ENCODE measurements at regions not wholly inside any gene's neighbourhood (a gene's known extent, or its start where the extent isn't known, plus 50 kb on each side); places are given as distances from the start of the nearest gene placed in this dataset.
A peak's percentile ranks its signal among the peaks of the same experiment; 100 is the strongest.

DNA sequence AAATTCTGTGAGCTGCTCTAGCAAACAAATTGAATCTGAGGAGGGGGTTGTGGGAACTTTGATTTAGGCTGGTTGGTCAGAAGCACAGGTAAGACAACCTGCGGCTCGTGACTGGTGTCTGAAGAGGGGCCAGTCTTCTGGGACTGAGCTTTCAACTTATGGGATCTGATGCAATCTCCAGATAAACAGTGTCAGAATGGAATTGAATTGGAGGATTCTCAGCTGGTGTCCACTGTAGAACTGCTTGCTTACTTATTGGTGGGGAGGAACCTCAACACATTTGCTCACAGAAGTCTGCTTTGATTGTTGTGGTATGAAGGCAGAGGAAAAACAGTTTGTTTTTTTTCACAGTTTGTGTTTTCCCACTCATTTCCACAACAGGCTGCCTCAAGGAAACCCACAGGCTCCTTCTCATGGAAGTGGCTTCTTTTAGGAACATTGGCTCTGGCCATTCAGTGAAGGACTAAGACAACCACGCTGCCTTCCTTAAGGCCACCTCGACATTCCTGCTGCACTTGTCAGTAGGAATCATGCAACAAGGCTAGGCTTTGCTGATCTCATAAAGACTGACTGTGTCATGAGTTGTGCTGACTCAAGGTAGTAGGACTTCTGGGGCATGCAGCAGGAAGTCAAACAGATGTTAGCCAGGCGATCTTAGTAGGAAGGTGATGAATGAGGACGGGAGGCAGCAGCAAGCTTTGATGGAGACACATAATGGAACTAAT, 104.7 kb downstream of the TSN start:
- FAIRE-seq (no peak), DNase-seq (ENCODE audit: insufficient read length, low spot score) (no peak)

DNA sequence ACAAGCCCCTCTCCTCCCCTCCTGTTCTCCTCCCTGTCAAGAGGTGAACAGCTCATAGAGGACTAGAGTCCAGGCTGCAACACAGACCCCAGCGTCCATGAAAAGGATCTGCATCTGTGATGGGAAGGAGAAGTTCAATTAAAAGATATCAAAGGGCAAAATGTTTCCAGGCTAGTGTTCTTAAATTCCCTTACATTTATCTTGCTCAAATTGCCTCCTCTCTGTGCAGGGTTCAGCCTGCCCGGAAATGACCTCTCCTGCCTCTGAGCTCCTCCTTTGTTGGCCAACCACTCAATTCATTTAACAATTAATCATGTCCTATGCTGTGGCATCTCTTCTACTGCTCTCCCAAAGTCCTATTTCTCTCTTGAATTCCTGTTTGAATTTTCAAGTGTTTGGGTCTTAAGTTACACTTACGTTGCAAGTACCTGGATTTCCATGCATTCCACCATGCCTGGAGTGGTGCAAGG, 105.3 kb downstream of the TSN start:
- FAIRE-seq, result no peak
- no peak for DNase-seq (ENCODE audit: insufficient read length, low spot score)

DNA sequence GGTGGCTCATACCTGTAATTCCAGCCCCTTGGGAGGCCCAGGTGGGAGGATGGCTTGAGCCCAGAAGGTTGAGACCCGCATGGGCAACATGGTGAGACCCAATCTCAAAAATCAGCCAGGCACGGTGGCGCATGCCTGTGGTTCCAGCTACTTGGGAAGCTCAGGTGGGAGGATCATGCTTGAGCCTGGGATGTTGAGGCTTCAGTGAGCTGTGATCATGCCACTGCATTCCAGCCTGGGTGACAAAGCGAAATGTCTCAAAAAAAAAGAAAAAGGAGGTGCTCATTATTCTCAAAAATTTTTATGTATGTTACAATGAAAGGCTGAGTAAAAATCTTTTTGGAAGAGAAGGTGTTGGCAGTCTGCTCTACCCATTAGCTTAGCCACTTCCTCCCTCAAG, 106.8 kb downstream of the TSN start:
- DNase-seq (ENCODE audit: insufficient read length, low spot score), result no peak
- FAIRE-seq, result no peak

DNA sequence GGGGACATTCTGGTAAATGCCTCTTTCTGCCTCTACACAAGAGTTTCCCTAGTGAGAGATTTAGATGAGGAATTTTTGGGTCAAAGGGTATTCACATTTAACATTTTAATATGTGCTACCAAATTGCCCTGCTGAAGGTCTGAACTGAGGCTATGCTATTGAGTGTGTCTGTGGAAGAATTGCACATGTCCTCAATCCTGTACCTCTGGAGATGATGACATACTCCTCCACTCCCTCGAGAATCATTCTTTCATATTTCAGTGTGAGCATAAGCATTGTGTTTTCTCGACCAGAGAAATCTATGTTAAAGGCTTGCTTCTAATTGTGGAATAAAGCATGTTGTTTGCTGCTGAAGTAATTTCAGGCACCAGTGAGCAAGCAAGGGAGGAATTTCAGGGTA, 110.5 kb downstream of the TSN start:
- no peak for DNase-seq (ENCODE audit: insufficient read length, low spot score)
- no peak for FAIRE-seq

DNA sequence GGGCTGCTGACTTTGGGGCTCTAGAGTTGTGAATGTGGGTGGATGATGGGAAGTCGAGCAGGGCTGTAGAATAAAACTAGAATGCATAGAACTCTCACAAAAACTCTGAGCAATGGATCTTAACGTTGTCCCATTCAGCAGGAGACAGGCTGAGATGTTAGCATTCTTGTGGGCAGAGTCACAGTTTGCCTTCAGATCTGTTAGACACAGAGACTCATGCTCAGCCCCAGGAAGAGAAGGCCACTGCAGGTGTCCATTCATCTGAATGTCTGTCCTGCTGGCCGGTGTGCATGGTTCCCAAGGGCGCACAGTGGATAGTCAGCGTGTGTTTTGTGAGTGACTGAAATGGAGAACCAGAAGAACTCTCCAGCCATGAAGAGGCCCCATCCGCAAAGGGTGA, 111.3 kb downstream of the TSN start:
- FAIRE-seq (no peak), DNase-seq (ENCODE audit: insufficient read length, low spot score) (no peak)

DNA sequence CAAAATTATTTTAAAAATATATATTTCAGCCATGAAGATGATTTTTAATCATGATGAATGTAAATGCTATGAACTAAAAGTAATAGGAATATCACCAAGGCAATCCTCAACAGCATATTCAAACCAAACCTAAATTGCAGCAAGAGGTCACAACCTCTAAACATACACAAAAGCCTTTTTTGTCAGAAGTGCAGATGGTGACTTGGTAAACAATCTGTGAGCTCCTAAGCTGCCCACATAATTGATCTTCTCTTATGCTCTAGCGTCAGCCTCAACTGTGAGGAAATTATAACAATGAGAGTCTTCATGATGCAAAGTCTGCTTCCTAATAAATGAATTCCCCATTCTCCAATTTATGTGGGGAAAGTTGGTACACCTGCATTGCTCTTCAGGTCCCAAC, 113.2 kb downstream of the TSN start:
- FAIRE-seq (no peak), DNase-seq (ENCODE audit: insufficient read length, low spot score) (no peak)

DNA sequence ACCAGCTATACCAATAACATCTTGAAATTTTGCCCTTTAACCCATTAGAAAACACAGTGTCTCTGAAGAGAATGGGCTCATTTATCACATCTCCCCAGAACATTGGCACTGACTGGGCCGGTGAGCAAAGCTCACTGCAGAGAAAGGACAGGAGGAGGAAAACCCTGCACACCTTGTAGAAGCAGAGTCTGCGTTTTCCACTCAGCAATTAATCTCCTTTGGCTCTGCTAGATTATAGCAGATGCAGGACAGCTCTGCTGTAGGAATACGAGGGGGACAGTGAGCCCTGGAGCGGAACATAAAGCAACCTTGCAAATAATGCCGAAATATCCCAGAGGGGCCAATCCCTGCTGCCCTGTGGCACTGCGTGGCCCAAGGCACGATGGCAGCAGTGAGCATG, 113.9 kb downstream of the TSN start:
- no peak for FAIRE-seq

DNA sequence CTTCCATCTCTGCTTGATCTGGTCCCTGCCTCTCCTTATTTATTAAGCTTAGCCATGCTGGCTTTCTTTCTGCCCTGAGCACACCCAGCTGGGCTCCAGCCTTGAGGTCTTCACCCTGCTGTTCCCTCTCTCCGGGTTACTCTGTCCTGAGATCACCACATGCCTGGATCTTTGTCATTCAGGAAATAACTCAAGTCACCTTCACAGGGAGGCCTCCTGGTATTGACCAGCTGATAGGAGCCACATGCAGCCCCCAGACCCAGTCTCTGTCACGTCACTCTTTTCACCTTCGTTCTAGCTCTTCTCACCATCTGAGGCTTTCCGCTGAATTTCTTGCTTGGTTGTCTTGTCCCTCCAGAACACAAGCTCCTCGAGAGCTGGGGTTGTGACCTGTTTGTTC, 114.4 kb downstream of the TSN start:
- DNase-seq (ENCODE audit: insufficient read length, low spot score), result no peak
- FAIRE-seq, result no peak

More for the DNA sequence above, 113.9 kb downstream of the TSN start:
- no peak for DNase-seq (ENCODE audit: insufficient read length, low spot score)

DNA sequence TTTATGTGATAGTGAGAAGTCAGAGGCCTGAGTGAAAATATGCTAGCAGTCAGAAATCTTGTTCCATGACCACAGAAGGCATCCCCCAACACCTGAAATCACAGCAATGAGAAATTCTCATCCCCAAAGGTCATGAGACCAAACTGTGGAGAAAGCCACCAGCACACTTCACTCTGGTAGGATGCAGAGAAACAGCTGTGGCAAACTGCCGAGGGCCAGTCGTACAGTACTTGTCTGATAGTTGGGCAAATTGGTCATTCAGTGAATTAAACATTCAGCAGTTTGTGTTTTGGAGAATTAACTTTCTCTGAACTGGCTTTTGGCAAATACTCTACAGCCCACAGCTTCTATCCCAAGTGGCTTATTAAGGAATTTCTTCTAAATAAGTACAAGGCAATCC, 117.2 kb downstream of the TSN start:
- DNase-seq (ENCODE audit: insufficient read length, low spot score) (no peak), FAIRE-seq (no peak)

DNA sequence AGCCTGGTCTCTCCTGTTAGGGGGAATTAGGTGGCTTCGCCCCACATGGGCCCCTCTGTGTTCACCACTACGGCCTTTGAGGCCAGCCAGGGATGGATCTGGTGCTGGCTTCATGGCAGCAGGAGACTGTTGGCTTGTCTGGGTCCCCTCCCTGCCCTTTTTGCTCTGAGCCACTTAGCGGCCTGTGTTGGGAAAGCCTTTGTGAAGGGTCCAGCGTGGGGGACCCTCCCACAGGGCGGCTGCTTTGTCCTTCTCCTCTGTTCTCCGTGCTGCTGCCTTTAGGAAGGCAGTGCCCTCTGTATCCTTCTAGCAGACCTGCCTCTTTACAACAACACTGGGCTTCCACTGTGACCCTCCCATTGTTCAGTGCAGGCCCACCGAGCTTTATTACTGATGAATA, 118.4 kb downstream of the TSN start:
- no peak for DNase-seq (ENCODE audit: insufficient read length, low spot score)
- FAIRE-seq, result no peak

DNA sequence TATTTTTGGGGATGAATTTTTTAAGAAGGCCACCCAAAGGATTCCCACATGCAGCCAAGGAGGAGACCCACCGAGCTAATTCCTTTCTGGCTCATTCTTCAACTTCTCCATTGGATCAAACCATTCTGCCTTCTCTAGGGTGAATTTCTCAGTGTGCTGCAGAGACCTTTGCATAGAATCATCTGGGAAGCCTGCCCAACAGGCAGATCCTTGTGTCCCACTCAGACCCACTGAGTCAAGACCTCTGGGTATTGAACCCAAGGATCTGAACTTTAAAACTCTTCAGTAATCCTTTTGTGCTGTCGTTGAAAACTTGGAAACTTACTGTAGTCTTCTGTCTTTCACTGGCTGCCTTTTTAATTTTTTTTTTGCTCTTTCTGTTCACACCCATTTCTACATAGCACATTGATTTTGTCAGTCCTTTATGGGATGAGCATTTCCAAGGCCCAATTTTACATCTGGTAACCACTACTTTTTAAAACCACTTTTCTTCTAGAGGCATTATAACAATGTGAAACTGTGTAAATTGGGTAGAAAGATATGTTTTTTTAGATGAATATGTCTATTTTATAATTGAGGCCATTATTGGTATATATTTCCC, 120.2 kb downstream of the TSN start:
- FAIRE-seq, result no peak
- no peak for DNase-seq (ENCODE audit: insufficient read length, low spot score)

DNA sequence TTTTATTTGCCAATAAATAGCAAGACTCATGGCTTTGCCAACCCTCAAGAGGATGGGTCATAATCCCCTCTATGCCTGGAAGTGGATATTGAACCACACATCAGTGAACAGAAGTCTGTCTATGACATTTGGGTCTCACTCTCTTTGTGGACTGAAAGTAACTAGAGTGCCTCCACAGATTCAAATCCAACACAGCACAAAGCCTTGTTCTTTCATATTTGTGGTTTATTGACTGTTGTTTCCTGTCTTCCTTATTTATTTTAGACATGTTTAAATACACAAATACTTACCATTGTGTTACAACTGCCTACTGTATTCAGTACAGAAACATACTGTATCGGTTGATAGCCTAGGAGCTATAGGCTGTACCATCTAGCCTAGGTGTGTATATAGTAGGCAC, 121.9 kb downstream of the TSN start:
- no peak for FAIRE-seq
- DNase-seq (ENCODE audit: insufficient read length, low spot score), result no peak

DNA sequence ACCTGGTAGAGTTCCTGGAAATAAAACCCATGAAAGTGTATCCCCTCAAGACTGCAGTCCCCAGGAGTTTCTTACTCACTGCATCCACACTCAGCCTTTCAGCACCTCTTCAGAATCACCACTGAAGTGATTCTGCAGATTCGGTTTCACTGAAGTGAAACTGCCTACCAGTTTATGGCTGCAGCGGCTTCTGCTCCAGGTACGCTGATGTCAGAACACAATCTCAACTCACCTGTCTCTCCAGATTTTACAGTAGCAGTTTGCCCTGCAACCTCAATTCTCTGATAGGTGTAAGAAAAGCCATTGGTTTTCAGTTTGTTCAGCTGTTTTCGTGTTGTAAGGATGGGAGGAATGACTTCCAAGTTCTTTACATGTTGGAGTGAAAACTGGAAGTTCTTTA, 124.8 kb downstream of the TSN start:
- no peak for FAIRE-seq

DNA sequence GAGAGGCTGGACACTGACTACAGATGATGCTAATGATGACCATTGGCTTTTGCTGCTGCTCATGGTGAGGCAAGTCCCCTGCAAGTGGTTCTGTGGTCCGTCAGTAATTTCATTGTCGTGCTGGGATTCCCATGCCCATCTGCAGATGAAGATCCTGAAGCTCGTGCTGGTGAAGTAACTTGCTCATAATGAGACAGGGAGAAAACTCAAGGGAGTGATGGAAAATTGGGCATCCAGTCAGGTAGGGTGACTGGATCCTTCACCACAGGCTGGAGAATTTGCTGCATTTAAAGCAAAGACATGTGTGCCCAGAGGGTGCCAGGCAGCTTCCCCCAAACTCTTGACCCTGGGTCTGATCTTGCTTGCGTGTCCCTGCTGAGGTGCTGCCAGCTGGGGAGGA, 125.6 kb downstream of the TSN start:
- FAIRE-seq, result no peak

More for the DNA sequence above, 124.8 kb downstream of the TSN start:
- DNase-seq (ENCODE audit: insufficient read length, low spot score), result no peak

DNA sequence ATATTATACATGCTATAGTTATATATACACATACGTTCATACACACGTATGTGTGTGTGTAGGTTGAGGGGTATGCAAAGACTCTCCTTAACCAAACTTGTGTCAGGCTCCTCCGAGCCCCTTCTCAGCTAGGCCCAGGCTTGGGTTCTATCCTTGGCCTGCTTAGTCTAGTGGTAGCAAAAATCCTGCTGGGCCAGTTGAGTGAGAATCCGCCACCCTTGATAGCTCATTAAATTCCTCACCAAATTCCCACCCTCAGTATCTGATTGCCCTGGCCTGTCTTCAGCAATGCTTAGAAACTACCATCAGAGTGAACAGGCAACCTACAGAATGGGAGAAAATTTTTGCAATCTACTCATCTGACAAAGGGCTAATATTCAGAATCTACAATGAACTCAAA, 126.5 kb downstream of the TSN start:
- FAIRE-seq (no peak), DNase-seq (ENCODE audit: insufficient read length, low spot score) (no peak)

More for the DNA sequence above, 125.6 kb downstream of the TSN start:
- no peak for DNase-seq (ENCODE audit: insufficient read length, low spot score)

DNA sequence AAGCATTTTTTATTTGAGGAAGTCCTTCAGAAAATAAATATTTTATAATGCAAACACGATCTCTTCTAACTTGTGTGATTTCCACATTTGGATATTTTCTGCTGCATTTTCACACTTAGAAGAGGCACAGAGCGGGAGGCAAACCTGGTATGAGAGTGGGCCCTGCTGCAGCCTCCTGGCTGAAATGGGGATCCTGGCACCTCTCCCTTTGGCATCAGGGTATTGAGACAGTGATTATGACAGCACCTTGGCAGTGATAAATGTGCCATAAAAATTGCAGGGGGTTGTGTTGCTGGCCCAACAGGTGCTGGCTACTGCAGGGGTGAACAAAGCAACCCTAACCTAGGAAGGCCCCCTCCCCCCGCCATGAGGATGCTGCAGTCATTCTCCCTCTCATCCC, 128.6 kb downstream of the TSN start:
- no peak for DNase-seq (ENCODE audit: insufficient read length, low spot score)
- FAIRE-seq, result no peak

DNA sequence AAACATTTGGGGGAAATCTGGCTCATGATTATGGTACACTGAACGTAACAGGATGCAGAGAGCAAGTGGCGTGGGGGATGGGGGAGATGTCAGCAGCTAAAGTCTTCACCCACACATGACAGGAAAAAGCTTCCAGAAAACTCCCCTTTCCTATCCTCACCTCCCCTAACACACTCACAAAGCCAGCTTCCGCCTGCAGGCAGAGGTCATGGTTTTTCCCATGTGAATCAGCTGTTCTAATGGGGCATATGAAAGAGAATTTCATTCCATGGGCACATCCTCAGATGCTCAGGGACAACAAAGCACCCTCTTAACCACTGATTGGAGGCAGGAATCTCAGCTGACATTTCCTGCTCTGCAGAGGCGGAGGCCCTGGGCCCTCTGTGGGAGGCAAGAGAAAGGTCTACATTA, 129.1 kb downstream of the TSN start:
- DNase-seq (ENCODE audit: insufficient read length, low spot score) (no peak), FAIRE-seq (no peak)

DNA sequence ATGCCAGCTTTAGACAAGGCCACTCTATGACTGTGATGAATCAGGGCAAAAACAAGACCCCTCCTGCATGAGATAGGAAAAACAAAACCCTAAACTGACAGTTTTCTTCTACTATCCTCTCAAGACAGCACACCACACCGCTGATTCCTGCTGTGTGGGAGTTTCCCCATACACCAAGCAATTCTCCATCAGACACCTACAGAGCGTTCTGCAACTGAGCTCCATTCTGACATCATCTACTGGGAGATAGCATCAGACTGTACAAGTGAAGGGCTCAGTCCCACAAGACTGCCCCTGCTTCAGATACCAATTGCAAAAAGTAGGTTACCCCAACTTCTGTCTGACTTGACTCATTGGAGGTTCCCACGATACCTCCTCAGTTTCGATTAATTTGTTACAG, 130.6 kb downstream of the TSN start:
- FAIRE-seq (no peak), DNase-seq (ENCODE audit: insufficient read length, low spot score) (no peak)

DNA sequence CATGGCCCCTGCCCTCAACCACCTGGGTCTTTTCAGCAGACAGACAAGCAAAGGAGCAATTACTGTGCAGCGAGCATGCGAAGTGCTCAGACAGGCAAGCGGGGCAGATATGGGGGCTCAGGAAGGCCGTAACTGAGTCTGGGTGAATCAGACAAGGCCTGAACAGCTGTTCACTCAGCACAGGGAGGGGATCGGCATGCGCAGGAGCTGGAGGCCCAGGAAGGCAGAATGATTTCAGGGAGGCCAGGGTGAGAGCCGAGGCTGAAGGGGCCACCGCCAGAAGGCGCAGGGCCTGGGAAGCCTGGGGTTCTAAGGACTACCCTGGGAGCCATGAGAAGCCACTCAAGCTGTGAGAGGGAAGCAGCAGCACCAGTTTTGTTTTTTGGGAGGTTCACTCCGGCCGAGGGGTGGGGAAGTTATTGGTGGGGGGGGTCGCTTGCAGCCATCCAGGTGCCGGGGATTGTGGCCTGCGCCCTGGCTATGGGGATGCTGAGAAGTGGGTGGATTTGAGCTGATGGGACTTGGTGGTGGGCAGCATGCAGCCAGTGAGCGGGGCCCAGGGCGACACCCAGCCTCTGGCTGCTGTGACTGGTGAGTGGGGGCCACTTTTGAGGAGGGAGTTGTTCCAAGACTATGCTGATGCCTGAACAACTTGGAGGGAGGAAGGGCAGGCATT, 132.2 kb downstream of the TSN start:
- FAIRE-seq (no peak), DNase-seq (ENCODE audit: insufficient read length, low spot score) (no peak)

DNA sequence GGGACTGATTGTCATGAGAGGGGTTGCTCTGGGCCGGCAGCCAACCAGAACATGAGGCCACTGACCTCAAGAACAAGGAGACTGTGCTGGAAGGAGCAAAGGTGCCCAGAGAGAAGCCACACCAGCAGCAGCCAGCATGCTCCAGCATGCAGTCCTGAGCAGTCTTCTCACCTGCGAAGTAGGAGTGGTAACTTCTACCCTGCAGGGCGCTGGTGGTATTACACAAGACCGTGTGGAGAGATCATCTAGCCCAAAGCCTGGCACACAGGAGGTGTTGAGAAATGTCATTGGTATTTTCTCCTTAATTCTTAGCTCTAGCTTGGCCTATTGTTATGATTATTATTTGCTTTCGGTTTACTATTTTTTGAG, 132.7 kb downstream of the TSN start:
- no peak for DNase-seq (ENCODE audit: insufficient read length, low spot score)
- FAIRE-seq, result peak; percentile 21

DNA sequence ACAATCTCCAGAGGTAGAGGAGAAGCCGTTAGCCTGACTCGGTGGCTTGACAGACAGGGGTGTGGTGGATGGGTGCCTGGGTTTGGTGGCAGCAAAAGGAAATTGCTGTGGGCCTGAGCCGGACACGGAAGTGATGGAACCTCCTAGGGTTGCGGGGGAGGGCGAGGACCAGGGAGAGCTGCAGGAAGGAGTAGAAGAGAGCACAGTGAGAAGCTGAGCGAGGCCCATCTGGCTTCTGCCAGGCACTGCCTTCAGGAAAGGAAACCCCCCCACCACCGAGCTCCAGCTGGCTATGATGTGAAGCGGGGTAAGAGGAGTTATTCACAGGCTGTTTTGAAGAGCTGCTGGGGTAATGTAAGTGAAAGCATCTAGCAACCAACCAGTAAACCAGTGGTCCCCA, 134.6 kb downstream of the TSN start:
- no peak for DNase-seq (ENCODE audit: insufficient read length, low spot score)
- FAIRE-seq, result no peak
